Stimulated activated CD4-positive, alpha-beta T cell treated with anti-CD3 and anti-CD28 coated beads, Interleukin-4, amount 100 ng/mL, for 1 hour (primary cell): ENCODE measurements at regions not wholly inside any gene's neighbourhood (a gene's known extent, or its start where the extent isn't known, plus 50 kb on each side); places are given as distances from the start of the nearest gene placed in this dataset.

ENCODE experiments used
- DNase-seq: peaks from one replicate; pipeline ENCODE4 v3.0.0-alpha.2; 2020

- no peak for DNase-seq
Observed at GRCh38 chr5:72615061-72615460, 107.9 kb upstream of the ZNF366 start.

- DNase-seq, result no peak
Observed at GRCh38 chr5:72613515-72613914, 106.3 kb upstream of the ZNF366 start.

- no peak for DNase-seq
Observed at GRCh38 chr5:72612810-72613209, 105.6 kb upstream of the ZNF366 start.

- DNase-seq, result peak; percentile 47
Observed at GRCh38 chr5:72611118-72611730, 104.0 kb upstream of the ZNF366 start.

GRCh38 chr5:72608926-72609325 is 101.7 kb upstream of the ZNF366 start:
- no peak for DNase-seq

GRCh38 chr5:72608297-72608696 is 101.1 kb upstream of the ZNF366 start:
- no peak for DNase-seq

- no peak for DNase-seq
Observed at GRCh38 chr5:72607381-72607780, 100.2 kb upstream of the ZNF366 start.

GRCh38 chr5:72606525-72606924 is 99.3 kb upstream of the ZNF366 start:
- DNase-seq, result no peak

GRCh38 chr5:72605632-72606031 is 98.4 kb upstream of the ZNF366 start:
- DNase-seq, result no peak

GRCh38 chr5:72604798-72605154 is 97.6 kb upstream of the ZNF366 start:
- DNase-seq, result no peak

GRCh38 chr5:72604111-72604797 is 97.0 kb upstream of the ZNF366 start:
- DNase-seq, result no peak

- DNase-seq, result no peak
Observed at GRCh38 chr5:72602696-72603685, 95.8 kb upstream of the ZNF366 start.

GRCh38 chr5:72601861-72602260 is 94.7 kb upstream of the ZNF366 start:
- DNase-seq, result no peak

- no peak for DNase-seq
Observed at GRCh38 chr5:72600391-72600981, 93.3 kb upstream of the ZNF366 start.

GRCh38 chr5:72599519-72600370 is 92.5 kb upstream of the ZNF366 start:
- DNase-seq, result no peak

- DNase-seq, result no peak
Observed at GRCh38 chr5:72599065-72599433, 91.8 kb upstream of the ZNF366 start.

- no peak for DNase-seq
Observed at GRCh38 chr5:72598401-72599064, 91.3 kb upstream of the ZNF366 start.

- DNase-seq, result no peak
Observed at GRCh38 chr5:72597456-72597948, 90.3 kb upstream of the ZNF366 start.

- no peak for DNase-seq
Observed at GRCh38 chr5:72596956-72597355, 89.7 kb upstream of the ZNF366 start.

- DNase-seq, result no peak
Observed at GRCh38 chr5:72588640-72589039, 81.4 kb upstream of the ZNF366 start.

GRCh38 chr5:72587661-72588308 is 80.6 kb upstream of the ZNF366 start:
- DNase-seq, result no peak
